Umbilical cord (tissue), 1 donor: ENCODE measurements at regions not wholly inside any gene's neighbourhood (a gene's known extent, or its start where the extent isn't known, plus 50 kb on each side); places are given as distances from the start of the nearest gene placed in this dataset.

Source experiments
- DNase-seq: peaks from one replicate; pipeline ENCODE4 v3.0.0-alpha.2; 2015; ENCODE audit warnings: low spot score

GRCh38 chr7:47638679-47639315 is 56.9 kb upstream of the TNS3 start:
- peak; percentile 84 for DNase-seq

GRCh38 chr7:47636433-47637175 is 54.7 kb upstream of the TNS3 start:
- DNase-seq, result peak; percentile 86

DNA sequence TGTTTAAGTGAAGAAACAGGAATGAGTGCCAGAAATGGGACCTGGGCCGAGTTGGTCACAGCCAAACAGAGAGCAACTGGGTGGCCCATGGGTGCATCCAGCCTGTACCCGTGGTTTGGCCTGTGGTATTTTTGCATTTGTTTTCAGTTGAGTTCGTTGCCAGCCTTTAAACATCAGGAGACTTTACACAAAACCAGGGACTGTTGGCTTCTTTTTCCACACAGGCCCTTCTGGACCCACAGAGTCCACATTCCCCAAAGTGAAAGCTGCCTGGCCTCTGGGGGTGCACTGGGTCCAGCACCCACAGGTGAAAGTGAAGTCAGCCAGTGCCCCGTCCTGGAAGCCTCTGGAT is 54.1 kb upstream of the TNS3 start:
- no peak for DNase-seq

DNA sequence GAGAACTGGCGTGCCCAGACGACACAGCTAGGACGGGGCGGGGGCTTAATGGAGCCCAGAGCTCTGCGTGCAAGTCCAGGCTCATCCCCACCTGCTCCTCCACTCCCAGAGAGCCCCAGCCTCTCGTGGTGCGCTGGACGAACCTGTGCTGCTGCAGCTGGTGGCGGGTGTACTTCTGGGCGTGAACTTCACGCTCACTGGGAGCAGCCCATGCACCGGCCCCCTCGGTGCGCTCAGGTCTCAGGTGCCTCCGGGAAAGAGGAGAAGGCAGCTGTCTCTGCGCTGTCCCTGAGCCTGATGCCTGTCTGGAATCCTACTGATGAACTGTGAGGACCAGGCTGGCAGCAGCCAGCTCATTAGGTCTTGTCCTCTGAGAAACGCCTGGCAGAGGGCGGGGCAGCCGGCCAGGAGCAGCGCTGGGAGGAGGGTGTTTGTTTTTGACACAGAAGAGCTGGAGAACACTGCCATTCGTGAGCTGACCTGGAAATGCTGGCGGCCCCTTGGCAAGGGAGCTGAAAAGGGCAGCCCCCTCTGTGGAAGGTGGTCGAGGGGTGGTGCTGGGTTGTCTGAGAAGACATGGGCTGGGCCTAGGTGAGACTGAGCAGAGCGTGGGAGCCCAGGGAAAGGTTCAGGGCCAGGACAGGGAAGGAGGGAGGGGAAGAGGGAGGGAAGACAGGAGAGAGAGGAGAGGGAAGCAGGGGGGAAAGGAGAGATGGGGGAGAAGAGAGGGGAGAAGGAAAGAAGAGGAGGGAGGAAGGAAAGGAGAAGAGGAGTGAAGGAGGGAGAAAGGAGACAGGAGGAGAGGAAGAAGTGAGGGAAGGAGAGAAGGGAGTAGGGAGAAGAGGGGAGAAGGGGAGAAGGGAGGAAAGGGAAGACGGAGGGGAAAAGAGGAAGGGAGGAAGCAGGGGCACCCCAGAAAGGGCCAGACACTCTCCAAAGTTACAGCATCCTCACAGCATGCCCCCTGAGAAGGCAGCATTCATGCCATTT is 53.5 kb upstream of the TNS3 start:
- peak; percentile 76 for DNase-seq

- no peak for DNase-seq
Observed at GRCh38 chr7:47634273-47634672, 52.4 kb upstream of the TNS3 start.

GRCh38 chr7:47633134-47633533 is 51.2 kb upstream of the TNS3 start:
- no peak for DNase-seq
